HEK293T (cell line): ENCODE measurements at regions not wholly inside any gene's neighbourhood (a gene's known extent, or its start where the extent isn't known, plus 50 kb on each side); places are given as distances from the start of the nearest gene placed in this dataset.

ENCODE experiments used
- ARNT ChIP-seq: fragments of 450-650 bp; IDR thresholded peaks from 2 replicates; pipeline ENCODE4 v1.6.1; 2017; ENCODE audit warnings: mild to moderate bottlenecking
- BHLHE40 ChIP-seq: fragments of 450-650 bp; IDR thresholded peaks from 2 replicates; pipeline ENCODE4 v1.6.1; 2016; ENCODE audit warnings: mild to moderate bottlenecking, moderate library complexity, borderline replicate concordance
- CTBP1 ChIP-seq: fragments of 450-650 bp; IDR thresholded peaks from 2 replicates; pipeline ENCODE4 v1.6.1; 2016; ENCODE audit warnings: borderline replicate concordance
- ELF4 ChIP-seq: fragments of 450-650 bp; IDR thresholded peaks from 2 replicates; pipeline ENCODE4 v1.6.1; 2017; ENCODE audit warnings: antibody characterized with exemption
- FOXA1 ChIP-seq: fragments of 450-650 bp; IDR thresholded peaks from 2 replicates; pipeline ENCODE4 v1.6.1; 2016; ENCODE audit warnings: mild to moderate bottlenecking
- FOXK2 ChIP-seq: fragments of 450-650 bp; IDR thresholded peaks from 2 replicates; pipeline ENCODE4 v1.6.1; 2016; ENCODE audit warnings: mild to moderate bottlenecking
- FOXM1 ChIP-seq: fragments of 450-650 bp; IDR thresholded peaks from 2 replicates; pipeline ENCODE4 v1.6.1; 2017; ENCODE audit warnings: mild to moderate bottlenecking, borderline replicate concordance
- LEF1 ChIP-seq: fragments of 450-650 bp; IDR thresholded peaks from 2 replicates; pipeline ENCODE4 v1.6.1; 2017; ENCODE audit warnings: mild to moderate bottlenecking, borderline replicate concordance
- PKNOX1 ChIP-seq: fragments of 450-650 bp; IDR thresholded peaks from 2 replicates; pipeline ENCODE4 v1.6.1; 2016
- SP1 ChIP-seq: fragments of 450-650 bp; IDR thresholded peaks from 2 replicates; pipeline ENCODE4 v1.6.1; 2017
- SUZ12 ChIP-seq: fragments of 450-650 bp; IDR thresholded peaks from 2 replicates; pipeline ENCODE4 v1.6.1; 2016; ENCODE audit warnings: mild to moderate bottlenecking
- TARDBP ChIP-seq: fragments of 450-650 bp; IDR thresholded peaks from 2 replicates; pipeline ENCODE4 v1.6.1; 2016

- TF ChIP-seq PKNOX1 (no peak), LEF1 (no peak), SP1 (no peak), SUZ12 (no peak), BHLHE40 (no peak), FOXA1 (no peak), ELF4 (no peak), FOXM1 (no peak), TARDBP (no peak), FOXK2 (no peak), CTBP1 (no peak), ARNT (no peak)
Measured at GRCh38 chr6:80463197-80463596, 356.7 kb downstream of the BCKDHB start.
